Retinal pigment epithelial cell (primary cell): ENCODE measurements at regions not wholly inside any gene's neighbourhood (a gene's known extent, or its start where the extent isn't known, plus 50 kb on each side); places are given as distances from the start of the nearest gene placed in this dataset.

Experiments
- DNase-seq: peaks from one replicate; pipeline ENCODE4 v3.0.0-alpha.2; 2010; ENCODE audit warnings: low read depth
- H3K4me3 ChIP-seq: 2 replicates; pipeline ENCODE4 v1.5.1; 2011; ENCODE audit warnings: mild to moderate bottlenecking, low read length, control low read depth, moderate library complexity
- TF ChIP-seq, protein P1 (sequence below): conservative IDR thresholded peaks from 2 replicates; pipeline ENCODE4 v1.5.1; 2011; ENCODE audit warnings: low read depth, low read length, control low read depth, inconsistent platforms

DNA sequence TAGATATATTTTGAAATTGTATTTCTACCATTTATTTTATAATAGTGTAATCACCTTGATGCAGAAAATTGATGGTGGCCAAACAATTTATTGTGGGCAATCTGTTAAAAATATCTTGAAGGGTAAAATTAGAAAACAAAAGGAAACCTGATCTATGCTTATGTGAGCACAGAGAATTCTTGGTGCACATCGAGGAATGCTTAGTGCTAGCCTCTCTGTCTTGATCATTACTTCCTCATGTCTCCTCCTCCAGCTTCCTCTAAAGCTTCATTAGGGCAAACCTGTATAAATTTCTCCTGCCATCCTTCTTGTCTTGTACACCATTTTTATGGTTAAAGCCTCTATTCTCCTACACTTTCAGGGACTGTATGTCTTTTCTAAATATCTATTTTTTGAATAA is 725.8 kb downstream of the RAPGEF2 start:
- TF ChIP-seq, protein P1, sequence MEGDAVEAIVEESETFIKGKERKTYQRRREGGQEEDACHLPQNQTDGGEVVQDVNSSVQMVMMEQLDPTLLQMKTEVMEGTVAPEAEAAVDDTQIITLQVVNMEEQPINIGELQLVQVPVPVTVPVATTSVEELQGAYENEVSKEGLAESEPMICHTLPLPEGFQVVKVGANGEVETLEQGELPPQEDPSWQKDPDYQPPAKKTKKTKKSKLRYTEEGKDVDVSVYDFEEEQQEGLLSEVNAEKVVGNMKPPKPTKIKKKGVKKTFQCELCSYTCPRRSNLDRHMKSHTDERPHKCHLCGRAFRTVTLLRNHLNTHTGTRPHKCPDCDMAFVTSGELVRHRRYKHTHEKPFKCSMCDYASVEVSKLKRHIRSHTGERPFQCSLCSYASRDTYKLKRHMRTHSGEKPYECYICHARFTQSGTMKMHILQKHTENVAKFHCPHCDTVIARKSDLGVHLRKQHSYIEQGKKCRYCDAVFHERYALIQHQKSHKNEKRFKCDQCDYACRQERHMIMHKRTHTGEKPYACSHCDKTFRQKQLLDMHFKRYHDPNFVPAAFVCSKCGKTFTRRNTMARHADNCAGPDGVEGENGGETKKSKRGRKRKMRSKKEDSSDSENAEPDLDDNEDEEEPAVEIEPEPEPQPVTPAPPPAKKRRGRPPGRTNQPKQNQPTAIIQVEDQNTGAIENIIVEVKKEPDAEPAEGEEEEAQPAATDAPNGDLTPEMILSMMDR: no peak
- no peak for DNase-seq
- H3K4me3 ChIP-seq: no peak overlapping the region

DNA sequence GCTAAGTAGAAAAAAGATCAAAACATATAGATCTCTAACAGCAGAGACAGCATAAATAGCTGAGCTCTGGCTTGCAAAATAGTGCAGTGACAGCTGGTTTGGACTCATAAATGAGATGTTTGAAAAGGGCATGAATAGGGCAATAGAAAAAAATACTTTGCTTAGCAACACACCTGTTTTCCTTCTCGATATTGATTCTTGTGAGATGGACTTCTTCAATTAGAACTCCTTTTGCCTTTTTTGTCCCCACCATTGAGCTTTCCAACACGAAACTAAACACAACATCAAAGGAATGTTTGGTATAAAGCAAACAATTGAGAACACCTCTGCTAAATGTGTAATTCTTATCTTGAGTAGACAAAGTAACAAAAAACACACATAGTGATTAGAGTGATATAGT is 726.3 kb downstream of the RAPGEF2 start:
- H3K4me3 ChIP-seq: no peak overlapping the region
- TF ChIP-seq, protein P1: no peak
- no peak for DNase-seq

DNA sequence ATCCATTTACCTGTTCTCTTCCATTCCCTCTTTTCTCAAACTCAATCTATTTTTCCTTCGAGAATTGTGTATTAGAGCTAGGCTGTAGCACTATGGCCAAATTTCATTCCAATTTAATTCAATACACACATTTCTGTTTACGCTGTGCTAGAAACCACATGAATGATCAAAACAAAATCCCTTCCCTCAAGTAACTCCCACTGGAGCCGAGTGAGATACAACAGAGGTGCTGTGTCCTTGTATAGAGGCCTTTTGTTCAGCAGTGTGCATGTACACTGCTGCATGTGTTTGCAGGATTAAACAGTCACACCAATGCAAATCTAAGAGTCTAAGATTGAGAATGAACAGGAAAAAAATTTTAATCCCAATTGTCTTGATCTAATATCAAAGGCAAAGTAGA is 734.2 kb downstream of the RAPGEF2 start:
- DNase-seq: no peak
- H3K4me3 ChIP-seq: no peak overlapping the region
- TF ChIP-seq, protein P1: no peak

DNA sequence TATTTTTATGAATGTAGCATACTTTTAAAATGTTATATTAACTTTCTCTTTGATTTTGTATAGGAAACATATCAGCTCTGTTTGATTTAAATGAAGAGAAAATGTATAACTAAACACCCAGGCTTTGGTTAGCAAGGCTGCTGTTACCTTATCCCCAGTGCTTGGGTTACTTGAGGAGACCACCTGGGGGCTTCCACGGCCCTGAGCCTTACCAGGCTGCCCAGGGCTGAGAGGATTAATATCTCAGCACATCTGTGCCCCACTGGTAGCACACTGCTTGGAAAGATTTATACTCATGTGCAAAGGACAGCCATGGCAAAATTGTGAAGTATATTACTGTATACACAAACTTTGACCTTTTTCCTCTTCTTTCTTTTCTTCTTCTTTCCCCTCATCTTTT is 752.9 kb downstream of the RAPGEF2 start:
- no peak for DNase-seq
- H3K4me3 ChIP-seq: no peak overlapping the region
- TF ChIP-seq, protein P1: no peak

DNA sequence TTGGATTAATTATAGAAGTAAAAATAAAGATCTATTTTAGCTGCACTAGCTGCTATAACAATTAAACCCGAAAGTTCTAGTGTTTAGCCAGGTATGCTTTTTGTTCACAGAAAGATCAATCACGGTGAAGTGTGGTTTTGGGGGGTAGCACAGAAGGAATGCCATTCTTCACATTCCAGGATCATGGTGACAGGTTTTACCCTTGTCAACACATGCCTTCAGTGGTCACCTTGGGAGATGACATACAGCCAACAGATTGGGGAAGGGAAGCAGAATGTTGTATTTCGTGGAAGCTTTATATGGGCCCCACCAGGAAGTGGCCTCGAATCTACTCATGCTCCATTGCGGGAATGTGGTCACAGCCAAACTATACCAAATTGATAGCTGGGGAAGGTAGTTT is 753.6 kb downstream of the RAPGEF2 start:
- no peak for DNase-seq
- H3K4me3 ChIP-seq: no peak overlapping the region
- TF ChIP-seq, protein P1: no peak

DNA sequence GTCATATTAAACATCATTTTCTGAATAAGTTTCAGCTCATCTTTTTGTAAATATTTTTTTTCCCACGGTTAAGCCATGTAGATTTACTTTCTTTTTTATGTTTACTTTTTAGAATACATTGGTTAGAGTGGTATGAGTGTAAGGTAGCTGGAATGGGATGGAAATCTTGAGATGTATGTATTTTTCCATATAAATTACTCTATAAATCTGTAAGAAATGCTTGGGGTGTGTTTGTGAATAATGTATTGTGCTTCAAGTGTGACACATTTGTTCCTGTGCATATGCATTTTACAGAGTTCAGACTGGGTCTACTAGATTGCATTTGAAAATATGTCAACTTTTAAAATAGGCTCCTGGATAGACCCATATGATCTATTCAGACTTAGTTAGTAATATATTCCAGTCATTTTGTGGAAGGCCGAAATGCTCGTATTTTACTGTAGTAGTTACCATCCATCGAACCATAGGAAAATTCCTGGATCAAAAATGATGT is 756.8 kb downstream of the RAPGEF2 start:
- H3K4me3 ChIP-seq: no peak overlapping the region
- DNase-seq: no peak
- TF ChIP-seq, protein P1: no peak

DNA sequence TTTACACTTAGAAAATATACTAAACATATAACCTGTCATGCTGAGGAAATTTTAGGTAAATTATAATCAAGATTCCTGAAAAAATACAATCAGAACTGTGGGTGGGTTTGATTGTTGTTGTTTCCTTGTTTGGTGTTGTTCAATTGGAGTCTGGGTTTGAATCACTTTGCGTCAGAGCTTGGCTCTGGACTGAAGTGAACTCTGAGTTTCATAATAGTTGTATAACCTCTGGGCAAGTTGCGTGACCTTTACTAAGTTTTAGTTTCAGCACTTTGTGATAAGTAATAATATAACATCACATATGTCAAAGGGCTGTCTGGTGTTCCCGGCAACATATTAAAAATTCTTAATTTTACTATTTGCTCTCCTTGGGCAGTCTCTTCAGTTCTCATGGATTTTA is 758.1 kb downstream of the RAPGEF2 start:
- no peak for DNase-seq
- no peak overlapping the region for H3K4me3 ChIP-seq
- TF ChIP-seq, protein P1: no peak
